NB4 (cell line): ENCODE measurements at regions not wholly inside any gene's neighbourhood (a gene's known extent, or its start where the extent isn't known, plus 50 kb on each side); places are given as distances from the start of the nearest gene placed in this dataset.

ENCODE experiments used
- CTCF ChIP-seq: IDR thresholded peaks from one replicate; pipeline ENCODE4 v1.5.1; 2012; ENCODE audit warnings: low read depth, low read length
- MAX ChIP-seq: IDR thresholded peaks from 2 replicates; pipeline ENCODE4 v1.6.1; 2011; ENCODE audit warnings: low read depth, low read length

- TF ChIP-seq CTCF (no peak), MAX (no peak)
Observed at GRCh38 chr4:34198966-34199365, 2045.3 kb downstream of the ARAP2 start.
